Muscle layer of colon (tissue), 2 donors: ENCODE measurements at regions not wholly inside any gene's neighbourhood (a gene's known extent, or its start where the extent isn't known, plus 50 kb on each side); places are given as distances from the start of the nearest gene placed in this dataset.

ENCODE experiments used
- H3K27ac ChIP-seq: one replicate; pipeline ENCODE4 v1.7.0; 2013; ENCODE audit warnings: low read depth, mild to moderate bottlenecking, low read length, moderate library complexity
- H3K27me3 ChIP-seq, 2 donors: one replicate each; pipeline ENCODE4 v1.7.0; 2013; ENCODE audit warnings: low read length in 2 of 2, mild to moderate bottlenecking in 2 of 2; ENCODE audit not compliant: insufficient read depth in 2 of 2, control insufficient read depth in 1 of 2
- H3K36me3 ChIP-seq: one replicate; pipeline ENCODE4 v1.7.0; 2013; ENCODE audit warnings: mild to moderate bottlenecking, low read length; ENCODE audit not compliant: insufficient read depth
- H3K4me1 ChIP-seq: one replicate; pipeline ENCODE4 v1.7.0; 2013; ENCODE audit warnings: mild to moderate bottlenecking, low read length; ENCODE audit not compliant: insufficient read depth
- H3K4me3 ChIP-seq, 2 donors: one replicate each; pipeline ENCODE4 v1.7.0; 2013; ENCODE audit warnings: low read length in 2 of 2, low read depth in 1 of 2, mild to moderate bottlenecking in 1 of 2, moderate library complexity in 1 of 2
- H3K9ac ChIP-seq: one replicate; pipeline ENCODE4 v1.7.0; 2013; ENCODE audit warnings: low read length
- H3K9me3 ChIP-seq: one replicate; pipeline ENCODE4 v1.7.0; 2013; ENCODE audit warnings: mild to moderate bottlenecking, low read length
- donor health status: abdominal sarcoma.
- donor health status: Adenocarcinoma of cecum.

DNA sequence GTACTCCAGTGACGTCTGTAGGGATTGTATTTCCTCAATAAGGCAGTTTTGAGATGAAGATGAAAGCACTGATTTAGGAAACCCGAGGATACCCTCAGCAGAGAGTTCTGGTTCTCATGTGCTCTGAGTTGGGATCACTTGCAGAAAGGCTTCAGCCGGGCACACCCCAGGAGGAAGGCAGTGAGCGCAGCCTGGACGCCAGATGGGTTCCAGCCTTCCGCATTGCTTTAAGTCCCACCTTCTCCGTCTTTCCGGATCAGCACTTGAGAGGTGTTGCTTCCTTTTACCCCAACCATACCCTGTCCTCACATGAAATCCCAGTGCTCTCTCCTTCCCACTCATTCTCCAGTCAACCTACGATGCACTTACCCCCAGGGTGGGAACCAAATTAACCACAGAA, 239.5 kb upstream of the CADM1 start:
- Histone ChIP-seq H3K27me3 (no peaks in the 10 kb centered on the region), H3K9ac (no peak overlapping the region), H3K4me3 (no peak overlapping the region), H3K27ac (no peak overlapping the region), H3K4me1 (no peaks in the 10 kb centered on the region), H3K36me3 (no peaks in the 10 kb centered on the region), H3K9me3 (no peaks in the 10 kb centered on the region)

- Histone ChIP-seq H3K36me3 (no peaks in the 10 kb centered on the region), H3K4me1 (no peaks in the 10 kb centered on the region), H3K4me3 (no peak overlapping the region), H3K27ac (no peak overlapping the region), H3K9me3 (no peaks in the 10 kb centered on the region), H3K27me3 (no peaks in the 10 kb centered on the region), H3K9ac (no peak overlapping the region)
These were observed 237.3 kb upstream of the CADM1 start for GRCh38 chr11:115741376-115742107.

- Histone ChIP-seq H3K4me3 (no peak overlapping the region), H3K27ac (no peak overlapping the region), H3K9ac (no peak overlapping the region), H3K9me3 (no peaks in the 10 kb centered on the region), H3K36me3 (no peaks in the 10 kb centered on the region), H3K27me3 (no peaks in the 10 kb centered on the region), H3K4me1 (no peaks in the 10 kb centered on the region)
These were observed 236.1 kb upstream of the CADM1 start for GRCh38 chr11:115740324-115740723.

DNA sequence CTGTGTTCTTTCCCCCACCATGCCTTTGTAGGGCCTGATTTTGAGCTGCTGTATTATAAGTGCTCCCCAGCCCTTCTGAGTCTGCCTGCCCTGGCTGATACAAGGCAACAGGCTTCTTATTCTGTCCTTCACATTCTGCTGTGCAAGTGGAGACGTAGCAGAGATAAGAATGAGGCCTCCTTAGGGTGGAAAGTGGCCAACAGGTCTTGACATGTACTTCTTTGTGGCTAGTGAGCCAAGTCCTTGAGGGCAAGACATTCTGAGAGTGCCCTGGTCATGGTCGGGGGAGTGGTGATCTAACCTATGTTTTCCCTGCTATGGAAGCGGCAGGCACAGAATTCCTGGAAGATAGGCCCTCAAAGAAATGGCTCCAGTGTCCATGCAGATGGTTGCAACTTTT, 235.7 kb upstream of the CADM1 start:
- Histone ChIP-seq H3K27ac (no peak overlapping the region), H3K4me3 (no peak overlapping the region), H3K27me3 (no peaks in the 10 kb centered on the region), H3K9me3 (no peaks in the 10 kb centered on the region), H3K9ac (no peak overlapping the region), H3K4me1 (no peaks in the 10 kb centered on the region), H3K36me3 (no peaks in the 10 kb centered on the region)

DNA sequence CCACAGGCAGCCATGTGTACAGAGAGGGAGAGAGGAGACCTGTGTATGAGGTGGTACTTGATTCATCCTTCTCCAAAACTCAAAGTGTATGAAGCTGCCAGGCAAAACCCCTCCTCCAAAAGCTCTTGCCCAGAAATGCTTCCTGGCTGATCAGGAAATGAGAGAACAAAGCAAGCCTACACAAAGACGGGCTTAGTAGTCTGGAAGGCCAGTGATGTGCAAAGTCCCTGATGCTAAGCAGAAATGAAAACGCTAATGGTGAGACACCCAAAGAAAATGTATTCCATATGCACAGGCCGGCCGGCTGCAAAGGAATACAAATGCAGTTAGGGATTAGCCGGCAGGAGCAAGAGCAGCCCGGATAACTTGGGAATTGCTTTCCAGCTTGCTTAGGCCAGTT, 234.9 kb upstream of the CADM1 start:
- Histone ChIP-seq H3K9ac (no peak overlapping the region), H3K27ac (no peak overlapping the region), H3K4me3 (no peak overlapping the region), H3K27me3 (no peaks in the 10 kb centered on the region), H3K36me3 (no peaks in the 10 kb centered on the region), H3K4me1 (no peaks in the 10 kb centered on the region), H3K9me3 (no peaks in the 10 kb centered on the region)

- H3K9ac ChIP-seq, result no peak overlapping the region
- H3K4me3 ChIP-seq, result no peak overlapping the region
- H3K9me3 ChIP-seq, result no peaks in the 10 kb centered on the region
- no peaks in the 10 kb centered on the region for H3K4me1 ChIP-seq
- H3K27me3 ChIP-seq, result no peaks in the 10 kb centered on the region
- H3K27ac ChIP-seq, result no peak overlapping the region
- H3K36me3 ChIP-seq, result no peaks in the 10 kb centered on the region
These were observed 233.7 kb upstream of the CADM1 start for GRCh38 chr11:115737875-115738274.

DNA sequence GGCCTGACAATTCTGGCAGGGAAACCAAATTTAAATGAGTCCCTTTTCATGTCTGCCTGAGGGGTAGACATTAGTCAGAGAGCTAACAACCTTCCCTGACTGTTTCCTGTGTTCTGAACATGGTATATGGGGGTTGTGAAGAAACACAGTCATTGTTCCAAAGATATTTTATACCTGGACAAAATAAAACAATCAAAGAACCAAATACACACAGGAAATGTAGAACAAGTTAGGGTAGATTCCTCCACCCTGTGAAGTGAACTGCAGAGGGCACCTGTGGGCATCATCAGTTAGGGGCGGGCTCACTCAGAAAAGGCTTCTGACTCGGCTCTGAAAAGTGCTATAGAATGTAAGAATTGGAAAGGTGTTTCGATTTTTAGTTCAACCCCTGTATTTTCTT, 231.9 kb upstream of the CADM1 start:
- Histone ChIP-seq H3K9ac (no peak overlapping the region), H3K27ac (no peak overlapping the region), H3K27me3 (no peaks in the 10 kb centered on the region), H3K4me1 (no peaks in the 10 kb centered on the region), H3K9me3 (no peaks in the 10 kb centered on the region), H3K36me3 (no peaks in the 10 kb centered on the region), H3K4me3 (no peak overlapping the region)

DNA sequence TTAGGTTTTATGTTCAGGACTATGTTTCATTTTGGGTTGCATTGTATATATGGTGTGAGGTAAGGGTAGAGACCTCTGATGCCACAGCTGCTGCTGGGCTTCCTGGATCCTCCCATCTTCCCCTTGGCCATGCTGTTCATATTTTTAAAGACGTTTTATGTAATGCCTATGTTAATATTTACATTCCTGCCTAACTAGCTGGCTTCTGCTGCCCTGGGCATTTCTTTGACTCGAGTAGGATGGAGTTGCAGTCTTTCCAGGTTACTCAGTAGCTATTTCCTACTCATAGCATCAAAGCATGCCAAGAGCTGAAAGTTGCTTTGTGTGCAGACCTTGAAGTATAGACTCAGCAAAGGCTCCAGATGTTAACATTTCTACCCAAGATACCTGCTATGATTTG, 220.5 kb upstream of the CADM1 start:
- no peak overlapping the region for H3K4me3 ChIP-seq
- no peaks in the 10 kb centered on the region for H3K36me3 ChIP-seq
- H3K4me1 ChIP-seq, result no peaks in the 10 kb centered on the region
- H3K9ac ChIP-seq, result no peak overlapping the region
- no peaks in the 10 kb centered on the region for H3K9me3 ChIP-seq
- peaks cover 0 to 3% of the 10 kb centered on the region in 2 donors for H3K27me3 ChIP-seq
- H3K27ac ChIP-seq, result no peak overlapping the region

DNA sequence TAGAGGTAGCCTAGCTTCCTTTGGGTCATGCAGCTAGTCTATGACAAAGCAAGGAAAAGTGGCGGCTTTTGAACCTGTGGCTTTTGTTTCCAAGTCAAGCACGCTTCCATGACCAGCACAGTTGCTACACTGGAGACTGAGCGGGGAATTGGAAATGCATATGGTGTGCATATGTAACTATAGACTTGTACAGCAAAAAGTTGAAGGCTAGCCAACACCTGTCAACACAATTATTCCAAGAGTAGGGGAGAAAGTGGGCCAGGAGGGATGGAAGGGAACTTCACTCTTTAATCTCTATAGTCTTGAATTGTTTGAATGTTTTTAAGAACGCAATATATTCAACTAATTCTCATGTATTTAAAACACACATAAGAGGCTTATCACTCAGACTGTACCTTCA, 218.5 kb upstream of the CADM1 start:
- H3K4me3 ChIP-seq, result no peak overlapping the region
- H3K9ac ChIP-seq, result no peak overlapping the region
- H3K4me1 ChIP-seq, result no peaks in the 10 kb centered on the region
- no peaks in the 10 kb centered on the region for H3K36me3 ChIP-seq
- H3K9me3 ChIP-seq, result no peaks in the 10 kb centered on the region
- H3K27me3 ChIP-seq, result peaks cover 0 to 3% of the 10 kb centered on the region in 2 donors
- no peak overlapping the region for H3K27ac ChIP-seq

DNA sequence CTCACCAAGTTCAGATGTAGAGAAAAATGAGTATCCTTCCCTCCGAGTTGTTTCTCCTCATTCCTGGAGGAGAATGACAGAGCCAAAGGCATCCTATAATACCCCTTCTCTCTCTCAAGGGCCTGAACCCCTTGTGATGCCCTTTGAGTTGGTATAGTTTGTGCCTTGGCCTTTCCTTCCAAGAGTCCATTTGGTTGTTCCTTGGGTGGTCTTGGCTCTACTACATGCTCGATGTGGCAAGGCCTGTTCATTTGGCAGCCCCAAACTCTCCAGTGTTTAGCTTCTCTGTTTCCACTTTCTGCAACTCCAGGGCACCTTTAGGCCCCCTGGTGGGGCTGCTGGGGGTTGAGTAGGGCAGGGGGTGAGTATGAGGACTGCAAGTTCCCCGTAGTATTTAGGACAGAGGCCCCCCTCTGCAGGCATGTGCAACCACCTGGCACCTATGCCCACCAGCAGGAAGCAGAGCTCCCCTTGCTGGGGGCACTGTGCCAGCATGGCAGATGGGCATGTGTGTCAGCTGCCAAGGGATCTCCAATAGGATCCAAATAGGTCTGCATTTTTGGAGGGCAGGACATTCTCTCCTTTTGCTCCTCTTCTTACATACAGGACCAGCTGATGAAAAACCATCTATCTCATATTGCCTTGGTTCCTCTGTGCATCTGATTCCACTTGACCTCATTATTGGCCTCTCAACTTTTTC, 217.2 kb upstream of the CADM1 start:
- Histone ChIP-seq H3K9me3 (no peaks in the 10 kb centered on the region), H3K4me1 (no peaks in the 10 kb centered on the region), H3K27ac (no peak overlapping the region), H3K27me3 (peaks cover 0 to 5% of the 10 kb centered on the region in 2 donors), H3K9ac (no peak overlapping the region), H3K4me3 (no peak overlapping the region), H3K36me3 (no peaks in the 10 kb centered on the region)

DNA sequence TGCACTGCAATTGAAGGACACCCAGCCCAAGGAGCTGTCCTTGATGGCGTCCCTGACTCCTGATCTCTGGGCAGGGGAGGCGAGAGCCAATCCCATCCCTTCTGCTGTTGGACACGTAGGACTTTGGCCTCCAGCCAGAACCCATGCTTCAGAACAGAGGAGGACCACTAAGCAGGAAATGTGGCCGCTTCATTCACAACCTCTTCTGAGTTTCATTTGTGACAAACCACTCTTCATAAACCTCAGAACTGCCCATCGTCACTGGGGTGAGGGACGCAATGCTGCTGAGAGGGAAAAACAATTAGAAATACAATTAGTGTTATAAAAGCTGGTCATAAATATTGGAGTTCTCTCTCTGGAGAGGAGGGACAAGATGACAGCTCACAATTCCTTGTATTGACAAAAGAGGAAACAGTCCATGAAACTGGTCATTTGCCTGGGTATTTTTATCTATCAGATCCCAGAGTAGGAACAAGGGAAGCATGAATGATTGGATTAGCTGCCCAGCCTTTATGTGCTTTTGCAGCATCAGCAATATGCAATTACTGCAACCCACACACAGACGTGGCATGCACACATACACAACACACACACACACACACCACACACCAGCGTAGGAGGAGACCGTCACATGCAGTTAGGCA, 216.5 kb upstream of the CADM1 start:
- Histone ChIP-seq H3K4me1 (no peaks in the 10 kb centered on the region), H3K27ac (no peak overlapping the region), H3K27me3 (peaks cover 0 to 5% of the 10 kb centered on the region in 2 donors), H3K9me3 (no peaks in the 10 kb centered on the region), H3K4me3 (no peak overlapping the region), H3K9ac (no peak overlapping the region), H3K36me3 (no peaks in the 10 kb centered on the region)
